Uterus (tissue), 3 donors: ENCODE measurements at regions not wholly inside any gene's neighbourhood (a gene's known extent, or its start where the extent isn't known, plus 50 kb on each side); places are given as distances from the start of the nearest gene placed in this dataset.
A peak's percentile ranks its signal among the peaks of the same experiment; 100 is the strongest.

Source experiments
- DNase-seq, 2 donors: peaks; one replicate each; pipeline ENCODE4 v3.0.0-alpha.2; 2019 to 2020
- H3K27ac ChIP-seq, 2 donors: fragments of 200-600 bp; sonication (generic); 1 replicate in 1 of 2; 2 replicates in 1 of 2; pipeline ENCODE4 v1.5.1; 2016 to 2018
- H3K27me3 ChIP-seq, 2 donors: fragments of 200-600 bp; sonication (generic); one replicate each; pipeline ENCODE4 v1.5.1; 2018 to 2019; ENCODE audit warnings: control low read depth in 1 of 2
- H3K36me3 ChIP-seq, 2 donors: fragments of 200-600 bp; sonication (generic); one replicate each; pipeline ENCODE4 v1.5.1; 2019; ENCODE audit warnings: control low read depth in 1 of 2
- H3K4me1 ChIP-seq, 2 donors: fragments of 200-600 bp; sonication (generic); one replicate each; pipeline ENCODE4 v1.5.1; 2018 to 2019; ENCODE audit warnings: control low read depth in 1 of 2
- H3K4me3 ChIP-seq, 2 donors: fragments of 200-600 bp; sonication (generic); 1 replicate in 1 of 2; 2 replicates in 1 of 2; pipeline ENCODE4 v1.5.1; 2018 to 2019; ENCODE audit warnings: mild to moderate bottlenecking in 1 of 2
- H3K9me3 ChIP-seq, 2 donors: fragments of 200-600 bp; sonication (generic); one replicate each; pipeline ENCODE4 v1.5.1; 2019; ENCODE audit warnings: control low read depth in 1 of 2
- CTCF ChIP-seq, 4 experiments: fragments of 200-600 bp in 2 of 4; fragments of 450-650 bp in 2 of 4; sonication (generic) in 2 of 4; IDR thresholded peaks; one replicate each; pipeline ENCODE4 v1.5.1; 2016 to 2019; ENCODE audit warnings: antibody characterized with exemption in 4 of 4, mild to moderate bottlenecking in 2 of 4, moderate library complexity in 1 of 4
- POLR2A ChIP-seq, 2 donors: fragments of 450-650 bp; IDR thresholded peaks; one replicate each; pipeline ENCODE4 v1.6.1; 2016; ENCODE audit warnings: antibody characterized with exemption in 2 of 2, mild to moderate bottlenecking in 1 of 2, moderate library complexity in 1 of 2
- intact Hi-C: fragments of 100-400 bp; cut with DNase I; formaldehyde crosslinking; loops from one replicate; pipeline ENCODE4 v1.15.1; 2023; ENCODE audit warnings: low total_unique reads
- donor health status: DM: yes; HTN: yes; CAD: no.

GRCh38 chr4:176383273-176384077 is 63.7 kb downstream of the SPCS3 start:
- Histone ChIP-seq H3K4me3 (no peak overlapping the region), H3K27me3 (no peaks in the 10 kb centered on the region), H3K27ac (peak overlapping the region in 1 of 2 donors; percentile 52), H3K9me3 (no peaks in the 10 kb centered on the region), H3K36me3 (no peaks in the 10 kb centered on the region), H3K4me1 (no peaks in the 10 kb centered on the region)
- TF ChIP-seq POLR2A (IDR thresholded peaks at IDR 0.05) (no peak), CTCF (IDR thresholded peaks at IDR 0.05) (no peak)
- no peak for DNase-seq
- intact Hi-C loops, result no loop called here

- DNase-seq, result no peak
- TF ChIP-seq CTCF (IDR thresholded peaks at IDR 0.05) (no peak), POLR2A (IDR thresholded peaks at IDR 0.05) (no peak)
- no peaks in the 10 kb centered on the region for H3K36me3 ChIP-seq
- no peaks in the 10 kb centered on the region for H3K9me3 ChIP-seq
- intact Hi-C loops, result no loop called here
- no peaks in the 10 kb centered on the region for H3K27me3 ChIP-seq
- no peak overlapping the region for H3K27ac ChIP-seq
- no peak overlapping the region for H3K4me3 ChIP-seq
- no peaks in the 10 kb centered on the region for H3K4me1 ChIP-seq
Observed at GRCh38 chr4:176385601-176386000, 65.8 kb downstream of the SPCS3 start.

GRCh38 chr4:176387571-176387970 is 67.8 kb downstream of the SPCS3 start:
- Histone ChIP-seq H3K36me3 (no peaks in the 10 kb centered on the region), H3K4me3 (no peak overlapping the region), H3K27me3 (no peaks in the 10 kb centered on the region), H3K27ac (no peak overlapping the region), H3K9me3 (no peaks in the 10 kb centered on the region), H3K4me1 (no peaks in the 10 kb centered on the region)
- TF ChIP-seq POLR2A (IDR thresholded peaks at IDR 0.05), result no peak
- TF ChIP-seq CTCF (IDR thresholded peaks at IDR 0.05), result no peak
- intact Hi-C loops, result no loop called here
- DNase-seq, result no peak

GRCh38 chr4:176393306-176394013 is 73.7 kb downstream of the SPCS3 start:
- DNase-seq, result no peak
- Histone ChIP-seq H3K4me3 (no peak overlapping the region), H3K4me1 (no peaks in the 10 kb centered on the region), H3K27me3 (no peaks in the 10 kb centered on the region), H3K9me3 (no peaks in the 10 kb centered on the region), H3K27ac (no peak overlapping the region), H3K36me3 (no peaks in the 10 kb centered on the region)
- TF ChIP-seq POLR2A (IDR thresholded peaks at IDR 0.05) (no peak), CTCF (IDR thresholded peaks at IDR 0.05) (no peak)
- intact Hi-C loops, result no loop called here

- Histone ChIP-seq H3K4me1 (no peaks in the 10 kb centered on the region), H3K27ac (no peak overlapping the region), H3K27me3 (no peaks in the 10 kb centered on the region), H3K36me3 (no peaks in the 10 kb centered on the region), H3K4me3 (no peak overlapping the region), H3K9me3 (no peaks in the 10 kb centered on the region)
- TF ChIP-seq POLR2A (IDR thresholded peaks at IDR 0.05), result no peak
- TF ChIP-seq CTCF (IDR thresholded peaks at IDR 0.05), result no peak
- no peak for DNase-seq
- intact Hi-C loops, result no loop called here
Observed at GRCh38 chr4:176400816-176401461, 81.2 kb downstream of the SPCS3 start.
